Suprapubic skin (tissue), 4 donors: ENCODE measurements at regions not wholly inside any gene's neighbourhood (a gene's known extent, or its start where the extent isn't known, plus 50 kb on each side); places are given as distances from the start of the nearest gene placed in this dataset.

Experiments
- DNase-seq, 2 donors: peaks; one replicate each; pipeline ENCODE4 v3.0.0-alpha.2; 2019; ENCODE audit warnings: low spot score in 2 of 2
- H3K27ac ChIP-seq: fragments of 200-600 bp; sonication (generic); one replicate; pipeline ENCODE4 v1.5.1; 2019
- H3K27me3 ChIP-seq: fragments of 200-600 bp; sonication (generic); one replicate; pipeline ENCODE4 v1.5.1; 2019
- H3K36me3 ChIP-seq: fragments of 200-600 bp; sonication (generic); one replicate; pipeline ENCODE4 v1.5.1; 2019
- H3K4me1 ChIP-seq: fragments of 200-600 bp; sonication (generic); one replicate; pipeline ENCODE4 v1.5.1; 2019
- H3K4me3 ChIP-seq: fragments of 200-600 bp; sonication (generic); one replicate; pipeline ENCODE4 v1.5.1; 2019; ENCODE audit warnings: mild to moderate bottlenecking
- H3K9me3 ChIP-seq: fragments of 200-600 bp; sonication (generic); one replicate; pipeline ENCODE4 v1.5.1; 2019
- CTCF ChIP-seq, 2 donors: fragments of 200-600 bp in 1 of 2; fragments of 450-650 bp in 1 of 2; sonication (generic) in 1 of 2; IDR thresholded peaks; one replicate each; pipeline ENCODE4 v1.5.1; 2016 to 2019; ENCODE audit warnings: antibody characterized with exemption in 2 of 2, mild to moderate bottlenecking in 1 of 2, moderate library complexity in 1 of 2
- EP300 ChIP-seq: sonication (generic); formaldehyde crosslinking; IDR thresholded peaks from one replicate; pipeline ENCODE4 v1.6.1; 2017; ENCODE audit warnings: antibody characterized with exemption
- POLR2A ChIP-seq, 2 donors: fragments of 450-650 bp; IDR thresholded peaks; one replicate each; pipeline ENCODE4 v1.6.1; 2017; ENCODE audit warnings: antibody characterized with exemption in 2 of 2, mild to moderate bottlenecking in 2 of 2, moderate library complexity in 2 of 2
- POLR2AphosphoS5 ChIP-seq, 3 donors: sonication (generic); formaldehyde crosslinking; IDR thresholded peaks; one replicate each; pipeline ENCODE4 v1.6.1; 2017; ENCODE audit warnings: antibody characterized with exemption in 3 of 3
- WGBS: methylation state at CpG from one replicate; pipeline ENCODE4 v1.1.5; 2018; 5-methylcytosine and 5-hydroxymethylcytosine counted together

- no peak for DNase-seq
- 93% methylated on average over 17 of the region's 17 CpGs for WGBS
- H3K9me3 ChIP-seq: peaks cover 6% of the 10 kb centered on the region
- no peaks in the 10 kb centered on the region for H3K36me3 ChIP-seq
- no peaks in the 10 kb centered on the region for H3K27me3 ChIP-seq
- TF ChIP-seq CTCF (IDR thresholded peaks at IDR 0.05) (no peak), POLR2AphosphoS5 (IDR thresholded peaks at IDR 0.05) (no peak), EP300 (no peak), POLR2A (IDR thresholded peaks at IDR 0.05) (no peak)
- no peaks in the 10 kb centered on the region for H3K4me1 ChIP-seq
- no peak overlapping the region for H3K27ac ChIP-seq
- no peak overlapping the region for H3K4me3 ChIP-seq
Measured at GRCh38 chr13:90230311-90230710, 1117.2 kb upstream of the MIR17HG start.

GRCh38 chr13:90232291-90232690 lies 1115.2 kb upstream of the MIR17HG start:
- Histone ChIP-seq H3K27ac (no peak overlapping the region), H3K36me3 (no peaks in the 10 kb centered on the region), H3K27me3 (no peaks in the 10 kb centered on the region), H3K9me3 (peaks cover 6% of the 10 kb centered on the region), H3K4me3 (no peak overlapping the region), H3K4me1 (no peaks in the 10 kb centered on the region)
- no peak for DNase-seq
- TF ChIP-seq POLR2A (IDR thresholded peaks at IDR 0.05) (no peak), CTCF (IDR thresholded peaks at IDR 0.05) (no peak), POLR2AphosphoS5 (IDR thresholded peaks at IDR 0.05) (no peak), EP300 (no peak)

GRCh38 chr13:90233933-90234672 lies 1113.4 kb upstream of the MIR17HG start:
- no peak for DNase-seq
- H3K27me3 ChIP-seq: no peaks in the 10 kb centered on the region
- no peaks in the 10 kb centered on the region for H3K36me3 ChIP-seq
- no peak overlapping the region for H3K4me3 ChIP-seq
- 76% methylated on average over 7 of the region's 7 CpGs for WGBS
- H3K27ac ChIP-seq: no peak overlapping the region
- peaks cover 6% of the 10 kb centered on the region for H3K9me3 ChIP-seq
- H3K4me1 ChIP-seq: no peaks in the 10 kb centered on the region
- TF ChIP-seq POLR2AphosphoS5 (IDR thresholded peaks at IDR 0.05) (no peak), CTCF (IDR thresholded peaks at IDR 0.05) (no peak), POLR2A (IDR thresholded peaks at IDR 0.05) (no peak), EP300 (no peak)

- no peak overlapping the region for H3K27ac ChIP-seq
- H3K9me3 ChIP-seq: no peaks in the 10 kb centered on the region
- no peaks in the 10 kb centered on the region for H3K4me1 ChIP-seq
- DNase-seq: no peak
- H3K27me3 ChIP-seq: no peaks in the 10 kb centered on the region
- H3K36me3 ChIP-seq: no peaks in the 10 kb centered on the region
- H3K4me3 ChIP-seq: no peak overlapping the region
- TF ChIP-seq POLR2A (IDR thresholded peaks at IDR 0.05) (no peak), EP300 (no peak), POLR2AphosphoS5 (IDR thresholded peaks at IDR 0.05) (no peak)
Measured at GRCh38 chr13:90237852-90238251, 1109.6 kb upstream of the MIR17HG start.

GRCh38 chr13:90238413-90238812 lies 1109.1 kb upstream of the MIR17HG start:
- no peak overlapping the region for H3K4me3 ChIP-seq
- H3K4me1 ChIP-seq: no peaks in the 10 kb centered on the region
- H3K27me3 ChIP-seq: no peaks in the 10 kb centered on the region
- H3K27ac ChIP-seq: no peak overlapping the region
- no peak for TF ChIP-seq CTCF (IDR thresholded peaks at IDR 0.05)
- no peaks in the 10 kb centered on the region for H3K36me3 ChIP-seq
- WGBS: 52% methylated on average over 4 of the region's 4 CpGs
- no peaks in the 10 kb centered on the region for H3K9me3 ChIP-seq
- DNase-seq: no peak

- no peak for TF ChIP-seq CTCF (IDR thresholded peaks at IDR 0.05)
- no peak for TF ChIP-seq POLR2AphosphoS5 (IDR thresholded peaks at IDR 0.05)
- no peak for TF ChIP-seq POLR2A (IDR thresholded peaks at IDR 0.05)
- no peak for TF ChIP-seq EP300
- no peak overlapping the region for H3K27ac ChIP-seq
- WGBS: 91% methylated on average over 3 of the region's 3 CpGs
- no peaks in the 10 kb centered on the region for H3K4me1 ChIP-seq
- no peak overlapping the region for H3K4me3 ChIP-seq
- H3K27me3 ChIP-seq: no peaks in the 10 kb centered on the region
- H3K9me3 ChIP-seq: no peaks in the 10 kb centered on the region
- no peak for DNase-seq
- no peaks in the 10 kb centered on the region for H3K36me3 ChIP-seq
Measured at GRCh38 chr13:90239130-90239529, 1108.4 kb upstream of the MIR17HG start.
